Peyer's patch (tissue), 4 donors: ENCODE measurements at regions not wholly inside any gene's neighbourhood (a gene's known extent, or its start where the extent isn't known, plus 50 kb on each side); places are given as distances from the start of the nearest gene placed in this dataset.

Experiments
- DNase-seq, 3 donors: peaks; one replicate each; pipeline ENCODE4 v3.0.0-alpha.2; 2017 to 2019
- H3K27ac ChIP-seq, 4 donors: fragments of 200-600 bp; sonication (generic); one replicate each; pipeline ENCODE4 v1.5.1; 2016 to 2019
- H3K27me3 ChIP-seq, 2 donors: fragments of 200-600 bp; sonication (generic); one replicate each; pipeline ENCODE4 v1.5.1; 2019
- H3K36me3 ChIP-seq, 3 donors: fragments of 200-600 bp; sonication (generic); one replicate each; pipeline ENCODE4 v1.5.1; 2016 to 2019
- H3K4me1 ChIP-seq, 4 donors: fragments of 200-600 bp; sonication (generic); one replicate each; pipeline ENCODE4 v1.5.1; 2016 to 2019
- H3K4me3 ChIP-seq, 4 donors: fragments of 200-600 bp; sonication (generic); 1 replicate in 3 of 4; 2 replicates in 1 of 4; pipeline ENCODE4 v1.5.1; 2016 to 2019; ENCODE audit warnings: mild to moderate bottlenecking in 1 of 4
- H3K9me3 ChIP-seq, 4 donors: fragments of 200-600 bp; sonication (generic); one replicate each; pipeline ENCODE4 v1.5.1; 2016 to 2019; ENCODE audit warnings: mild to moderate bottlenecking in 1 of 4
- POLR2A ChIP-seq, 2 donors: fragments of 450-650 bp; IDR thresholded peaks; one replicate each; pipeline ENCODE4 v1.5.1; 2017; ENCODE audit warnings: antibody characterized with exemption in 2 of 2, mild to moderate bottlenecking in 2 of 2, moderate library complexity in 2 of 2
- TF ChIP-seq, protein P1 (sequence below), 6 experiments: fragments of 450-650 bp in 4 of 6; fragments of 200-600 bp in 2 of 6; sonication (generic) in 1 of 6; IDR thresholded peaks; one replicate each; pipeline ENCODE4 v1.5.1; 2017 to 2019; ENCODE audit warnings: antibody characterized with exemption in 6 of 6, mild to moderate bottlenecking in 3 of 6, moderate library complexity in 1 of 6

DNA sequence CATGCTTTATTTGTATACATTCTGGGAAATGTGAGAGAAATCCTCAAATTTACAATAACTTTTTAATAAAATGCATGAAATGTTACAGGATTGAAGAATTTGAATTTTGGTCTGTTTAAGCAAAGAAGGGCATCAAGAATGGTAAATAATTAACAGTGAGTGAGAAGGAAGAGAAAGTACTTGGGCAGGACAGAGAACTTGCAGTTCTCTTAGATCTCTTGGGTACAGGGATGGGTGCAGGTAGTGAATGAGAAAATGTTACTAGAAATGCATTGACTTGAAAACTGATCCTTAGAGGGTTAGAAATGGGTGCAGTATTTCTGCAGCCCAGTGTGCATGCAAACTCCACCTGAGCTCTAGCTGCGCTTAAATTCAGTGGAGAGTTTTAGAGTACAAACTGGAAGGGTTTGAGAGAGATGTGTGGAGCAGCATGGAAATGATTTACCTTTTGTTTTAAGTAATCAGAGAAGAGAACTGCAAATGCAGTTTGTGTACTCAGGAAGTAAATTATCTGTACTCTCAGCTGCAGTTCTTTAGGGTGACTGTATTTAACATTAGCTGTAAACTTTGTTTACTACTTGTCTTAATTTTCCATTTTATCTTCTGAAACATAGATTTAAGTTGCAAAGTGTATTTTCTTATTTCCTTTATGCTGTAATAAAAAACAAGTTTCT, 51.0 kb upstream of the RAB27B start:
- Histone ChIP-seq H3K27ac (no peak overlapping the region), H3K36me3 (no peaks in the 10 kb centered on the region), H3K4me1 (no peaks in the 10 kb centered on the region), H3K9me3 (no peaks in the 10 kb centered on the region), H3K27me3 (no peaks in the 10 kb centered on the region), H3K4me3 (no peak overlapping the region)
- no peak for DNase-seq
- TF ChIP-seq, protein P1, sequence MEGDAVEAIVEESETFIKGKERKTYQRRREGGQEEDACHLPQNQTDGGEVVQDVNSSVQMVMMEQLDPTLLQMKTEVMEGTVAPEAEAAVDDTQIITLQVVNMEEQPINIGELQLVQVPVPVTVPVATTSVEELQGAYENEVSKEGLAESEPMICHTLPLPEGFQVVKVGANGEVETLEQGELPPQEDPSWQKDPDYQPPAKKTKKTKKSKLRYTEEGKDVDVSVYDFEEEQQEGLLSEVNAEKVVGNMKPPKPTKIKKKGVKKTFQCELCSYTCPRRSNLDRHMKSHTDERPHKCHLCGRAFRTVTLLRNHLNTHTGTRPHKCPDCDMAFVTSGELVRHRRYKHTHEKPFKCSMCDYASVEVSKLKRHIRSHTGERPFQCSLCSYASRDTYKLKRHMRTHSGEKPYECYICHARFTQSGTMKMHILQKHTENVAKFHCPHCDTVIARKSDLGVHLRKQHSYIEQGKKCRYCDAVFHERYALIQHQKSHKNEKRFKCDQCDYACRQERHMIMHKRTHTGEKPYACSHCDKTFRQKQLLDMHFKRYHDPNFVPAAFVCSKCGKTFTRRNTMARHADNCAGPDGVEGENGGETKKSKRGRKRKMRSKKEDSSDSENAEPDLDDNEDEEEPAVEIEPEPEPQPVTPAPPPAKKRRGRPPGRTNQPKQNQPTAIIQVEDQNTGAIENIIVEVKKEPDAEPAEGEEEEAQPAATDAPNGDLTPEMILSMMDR (IDR thresholded peaks at IDR 0.05), result no peak
- no peak for TF ChIP-seq POLR2A (IDR thresholded peaks at IDR 0.05)

DNA sequence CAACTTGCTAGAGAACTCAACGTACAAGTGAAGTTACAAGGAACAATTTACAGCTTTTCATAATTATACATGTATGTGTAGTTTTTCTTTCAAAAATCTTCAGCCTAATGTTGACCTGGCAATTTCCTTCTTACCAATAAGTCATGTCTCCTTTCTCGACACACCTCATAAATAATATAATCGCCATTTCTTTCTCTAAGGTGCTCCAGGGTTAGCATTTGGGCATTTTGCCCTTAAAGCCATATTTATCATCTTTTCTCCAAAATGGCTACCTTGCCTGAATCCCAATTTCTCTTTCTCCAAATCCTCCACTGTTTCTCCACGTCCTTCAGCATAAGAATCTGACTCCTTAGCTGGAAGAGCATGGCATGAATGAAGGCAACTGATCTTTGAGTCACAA, 50.3 kb upstream of the RAB27B start:
- H3K27ac ChIP-seq, result no peak overlapping the region
- H3K36me3 ChIP-seq, result no peaks in the 10 kb centered on the region
- no peaks in the 10 kb centered on the region for H3K27me3 ChIP-seq
- H3K4me1 ChIP-seq, result no peaks in the 10 kb centered on the region
- no peaks in the 10 kb centered on the region for H3K9me3 ChIP-seq
- DNase-seq, result no peak
- TF ChIP-seq, protein P1 (IDR thresholded peaks at IDR 0.05), result no peak
- no peak for TF ChIP-seq POLR2A (IDR thresholded peaks at IDR 0.05)
- H3K4me3 ChIP-seq, result no peak overlapping the region
